IPS DF 4.7 (cell line): ENCODE measurements at regions not wholly inside any gene's neighbourhood (a gene's known extent, or its start where the extent isn't known, plus 50 kb on each side); places are given as distances from the start of the nearest gene placed in this dataset.

Source experiments
- DNase-seq: peaks from one replicate; pipeline ENCODE4 v3.0.0-alpha.2; 2013; ENCODE audit warnings: low spot score; ENCODE audit errors: extremely low read depth

DNA sequence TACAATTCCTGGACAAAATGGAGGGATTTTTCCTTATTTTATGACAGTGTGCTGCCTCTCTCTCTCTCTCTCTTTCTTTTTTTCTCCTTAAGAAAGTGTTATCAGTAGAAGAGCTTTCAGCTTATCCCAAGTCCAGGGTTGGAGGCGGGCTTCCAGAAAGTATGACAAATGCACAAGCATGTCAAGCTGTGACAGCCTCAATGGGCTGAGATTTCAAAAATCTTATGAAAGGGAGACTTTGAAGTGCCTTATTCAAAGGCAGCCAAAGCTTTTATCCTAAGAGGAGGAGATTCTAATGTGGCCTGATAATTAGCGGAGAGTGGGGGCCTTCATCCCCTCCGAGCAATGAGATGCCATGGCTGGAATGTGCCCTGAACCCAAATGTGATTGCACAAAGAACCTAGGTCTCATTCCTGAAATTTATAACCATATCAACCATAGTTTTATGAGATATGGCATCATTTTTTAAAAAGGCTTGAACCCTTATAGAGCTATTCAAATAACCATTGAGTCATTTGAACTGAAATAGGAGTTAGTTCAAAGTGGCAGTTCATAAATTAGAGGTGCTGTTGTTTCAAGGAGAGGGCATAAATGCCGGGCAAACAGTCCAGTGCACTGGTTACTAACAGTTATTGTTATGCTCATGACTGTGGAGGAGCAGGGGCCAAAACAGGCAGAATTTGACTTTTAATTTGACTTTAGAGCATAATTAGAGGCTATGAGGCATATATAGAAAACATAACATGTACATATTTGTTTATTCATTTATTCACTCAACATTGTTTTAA, 261.6 kb upstream of the THRB start:
- DNase-seq: no peak

DNA sequence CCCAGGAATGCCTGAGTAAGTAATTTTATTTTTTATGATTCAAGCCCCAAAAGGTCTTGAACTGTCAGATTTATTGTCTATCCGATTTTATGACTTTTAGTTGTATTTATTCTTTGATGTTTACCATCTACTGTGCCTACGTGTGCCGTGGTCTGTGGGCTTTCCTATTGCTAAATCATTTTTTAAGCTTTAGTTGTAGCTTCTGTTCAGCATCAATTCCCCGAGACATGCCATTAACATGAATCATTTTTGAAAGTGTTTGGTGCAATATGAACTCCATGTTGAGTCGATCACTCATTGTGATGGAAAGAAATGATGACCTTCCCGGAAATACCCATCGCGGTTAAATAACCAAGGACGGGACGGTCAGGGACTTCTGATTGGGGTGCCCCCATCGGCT, 268.7 kb upstream of the THRB start:
- DNase-seq: no peak

DNA sequence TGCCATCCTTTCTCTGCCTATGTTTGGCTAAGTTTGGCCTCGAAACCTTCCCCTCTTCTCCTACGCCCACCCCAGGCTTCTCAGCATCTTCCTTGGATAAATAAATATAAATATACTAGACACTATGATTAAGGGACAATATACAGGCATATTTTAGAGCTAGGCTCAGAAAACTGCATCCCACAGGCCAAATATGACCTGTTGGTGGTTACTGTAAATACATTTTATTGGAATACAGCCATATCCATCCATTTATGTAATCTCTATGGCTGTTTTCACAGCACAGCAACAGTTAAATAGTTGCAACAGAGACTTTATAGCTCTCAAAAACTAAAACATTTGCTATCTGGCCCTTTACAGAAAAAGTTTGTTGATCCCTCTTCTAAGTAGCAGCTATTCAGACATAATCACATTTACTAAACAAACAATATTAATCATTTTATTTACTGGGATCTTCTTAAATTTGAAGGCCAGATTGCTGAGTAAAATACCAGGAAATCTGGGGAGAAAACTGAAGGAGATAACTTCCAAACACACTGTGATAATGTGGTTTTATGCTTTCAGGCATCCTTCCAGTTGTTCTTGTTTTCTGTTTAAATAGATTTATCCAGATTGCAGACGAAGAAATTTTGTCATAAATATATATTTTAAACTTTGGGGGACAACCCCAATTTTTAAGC, 269.7 kb upstream of the THRB start:
- DNase-seq: no peak

DNA sequence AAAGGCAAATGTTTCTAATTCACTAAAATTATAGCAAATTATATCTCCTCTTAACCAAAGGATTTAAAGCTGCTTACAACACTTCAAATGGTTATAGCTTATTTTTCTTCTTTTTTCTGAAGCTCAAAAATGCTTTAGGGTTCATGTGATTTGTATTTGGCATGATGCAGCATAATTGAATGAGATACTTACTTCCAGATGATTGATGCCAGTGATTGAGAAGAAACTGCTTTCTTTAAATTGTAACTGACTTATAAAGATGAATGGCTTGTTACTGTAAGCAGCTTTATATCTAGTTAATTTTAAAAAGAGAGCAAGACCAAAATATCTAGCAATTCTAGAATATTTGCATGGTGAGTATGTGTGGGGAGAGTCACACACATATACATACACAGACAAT, 270.7 kb upstream of the THRB start:
- DNase-seq: no peak

DNA sequence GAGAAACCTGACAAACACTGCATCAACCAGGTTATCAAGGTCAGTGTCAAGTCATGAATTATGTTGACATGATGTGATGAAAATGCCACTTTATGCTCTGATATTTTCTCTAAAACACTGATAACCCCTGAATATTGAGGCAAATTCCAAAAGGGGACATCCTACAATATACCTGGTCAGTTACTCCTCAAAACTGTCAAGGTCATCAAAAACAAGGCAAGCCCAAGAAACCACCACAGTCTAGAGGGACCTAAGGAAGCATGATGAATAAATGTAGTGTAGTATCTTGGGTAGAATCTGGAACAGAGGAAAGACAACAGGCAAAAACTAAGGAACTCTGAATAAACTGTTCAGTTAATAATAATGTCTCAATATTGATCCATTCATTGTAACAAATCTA, 275.3 kb upstream of the THRB start:
- no peak for DNase-seq

DNA sequence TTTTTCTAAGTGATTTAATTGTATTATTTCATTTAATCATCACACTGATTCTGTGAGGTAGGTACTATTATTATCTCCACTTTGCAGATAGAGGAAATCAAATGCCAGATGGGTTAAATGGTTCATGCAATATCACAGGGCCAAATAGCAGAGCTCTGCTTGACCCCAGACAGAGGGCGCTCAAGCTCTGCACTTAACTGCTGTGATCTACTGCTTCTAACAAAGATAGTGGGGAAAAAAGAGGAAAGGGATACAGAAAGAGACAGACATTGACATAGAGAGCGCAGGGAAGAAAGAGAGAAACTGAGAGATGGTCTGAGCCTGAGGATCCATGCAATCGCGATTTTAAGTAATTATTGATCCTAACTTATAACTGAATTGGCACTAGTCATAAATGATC, 279.1 kb upstream of the THRB start:
- DNase-seq: peak; percentile 60

DNA sequence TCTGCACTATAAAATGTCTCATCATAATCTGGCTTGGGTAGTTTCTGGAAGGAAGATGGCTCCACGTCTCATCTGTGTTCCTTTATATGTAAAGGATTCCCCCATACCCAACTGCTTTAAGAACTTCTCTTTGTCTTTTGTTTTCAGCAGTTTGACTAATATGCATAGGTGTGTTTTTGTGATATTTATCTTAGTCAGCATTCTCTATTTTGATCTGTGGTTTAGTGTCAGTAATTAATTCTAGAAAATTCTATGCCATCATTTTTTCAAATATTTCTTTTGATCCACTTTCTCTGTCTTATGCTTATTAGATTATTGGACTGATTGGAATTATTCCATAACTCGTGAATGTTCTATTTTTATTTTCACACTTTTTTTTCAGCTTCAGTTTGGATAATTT, 286.3 kb upstream of the THRB start:
- DNase-seq: no peak

DNA sequence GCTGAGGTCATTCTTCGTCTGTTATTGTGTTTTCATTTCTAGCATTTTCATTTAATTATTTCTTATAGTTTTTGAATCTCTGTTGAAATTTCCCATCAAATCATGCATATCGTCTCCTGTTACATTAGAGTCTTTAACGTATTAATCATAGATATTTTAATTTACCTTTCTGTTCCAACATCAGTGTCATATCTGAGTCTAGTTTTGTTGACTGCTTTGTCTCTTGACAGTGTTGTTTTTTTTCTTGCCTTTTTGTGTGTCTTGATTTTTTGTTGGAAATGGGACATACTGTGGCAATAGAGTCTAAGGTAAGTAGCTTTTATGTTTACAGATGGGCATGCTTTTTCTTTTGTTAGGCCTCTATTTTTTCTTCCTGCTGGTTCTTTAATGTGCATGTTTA, 286.8 kb upstream of the THRB start:
- DNase-seq: no peak

DNA sequence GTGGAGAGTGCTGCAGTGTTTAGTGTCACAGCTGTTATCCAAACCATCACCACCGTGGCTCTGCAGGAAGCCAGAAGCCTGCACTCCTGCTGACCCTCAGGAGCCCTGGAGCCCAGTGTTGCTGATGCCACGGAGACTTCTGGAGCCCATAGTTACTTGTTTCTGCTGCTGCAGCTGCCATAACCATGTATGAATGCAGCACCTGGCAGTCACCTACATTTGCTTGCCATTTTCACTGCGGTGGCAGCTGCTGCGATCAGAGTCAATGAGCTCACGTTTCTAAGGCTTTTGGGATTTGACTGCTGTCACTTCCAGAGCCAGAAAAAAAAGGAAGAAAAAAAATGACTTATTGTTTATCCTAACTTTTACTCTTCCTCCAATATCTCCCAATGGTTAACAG, 299.2 kb upstream of the THRB start:
- DNase-seq: no peak

DNA sequence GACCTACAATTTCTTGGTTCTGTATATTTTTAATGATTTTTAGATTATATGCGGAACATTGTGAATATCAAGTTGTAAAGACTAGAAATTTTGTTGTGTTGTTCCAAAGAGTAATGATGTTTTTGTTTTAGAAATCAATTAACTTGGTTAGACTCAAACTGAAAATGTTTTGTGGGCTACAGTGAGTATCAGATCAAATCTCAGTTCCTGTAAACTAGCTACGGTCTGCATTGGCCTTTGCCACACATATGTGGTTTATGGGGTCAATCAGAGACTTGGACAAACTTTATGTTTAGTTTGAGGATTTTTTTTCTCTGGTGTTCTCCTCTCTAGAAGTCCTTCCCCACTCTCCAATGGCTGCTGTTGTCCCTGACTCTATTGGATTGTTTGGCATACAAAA, 308.0 kb upstream of the THRB start:
- DNase-seq: no peak

DNA sequence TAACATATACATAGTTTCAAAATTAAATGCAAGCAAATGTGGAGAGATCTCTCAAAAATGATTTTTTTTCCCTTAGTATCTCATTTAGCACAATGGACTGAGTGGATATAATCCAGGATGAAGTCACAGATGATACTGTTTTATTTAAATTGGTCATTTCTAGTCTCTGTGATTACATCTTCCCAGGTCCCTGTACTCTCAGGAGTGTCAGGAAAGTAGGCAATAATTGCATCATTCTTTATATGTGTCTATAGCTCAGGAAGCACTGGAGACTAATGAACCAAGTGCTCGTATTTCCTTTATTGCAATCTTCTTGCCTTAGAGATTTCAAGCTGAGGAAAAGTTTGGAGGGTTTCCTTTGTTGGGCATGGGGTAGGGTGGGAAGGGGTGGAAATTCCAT, 309.4 kb upstream of the THRB start:
- DNase-seq: no peak

DNA sequence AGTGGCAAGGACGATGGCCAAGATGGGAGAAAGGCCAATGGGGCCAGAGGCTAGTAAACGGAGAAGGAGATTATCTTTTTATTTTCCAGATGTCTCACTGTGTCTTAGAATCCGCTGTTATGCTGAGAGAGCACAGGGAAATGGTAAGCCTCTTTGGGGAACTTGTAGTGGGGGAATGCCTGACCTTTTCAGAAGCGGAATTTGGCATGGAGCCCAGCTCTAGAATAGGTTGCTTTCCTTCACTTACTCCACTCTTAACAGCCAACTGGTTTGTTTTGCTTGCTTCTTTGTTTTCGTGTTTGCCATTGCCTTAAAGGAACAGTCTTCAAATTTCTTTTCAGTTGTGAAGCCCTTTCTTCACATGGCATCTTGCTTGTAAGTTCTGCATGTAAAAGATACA, 316.2 kb upstream of the THRB start:
- no peak for DNase-seq

DNA sequence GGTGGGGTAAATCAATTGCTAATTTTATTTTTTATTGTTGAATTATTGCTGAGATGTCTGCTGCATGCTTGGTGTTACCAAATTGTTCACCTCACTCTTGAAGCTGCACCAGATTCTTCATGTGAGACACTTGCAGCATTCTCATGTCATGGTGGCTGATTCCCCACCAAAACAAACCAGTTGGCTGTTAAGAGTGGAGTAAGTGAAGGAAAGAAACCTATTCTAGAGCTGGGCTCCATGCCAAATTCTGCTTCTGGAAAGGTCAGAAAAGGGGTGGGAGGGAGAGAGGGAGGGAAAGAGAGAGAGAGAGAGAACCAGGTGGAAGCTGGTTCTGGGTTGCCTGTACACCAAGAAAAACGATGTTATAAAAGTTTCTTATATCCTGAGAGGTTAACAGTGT, 317.5 kb upstream of the THRB start:
- no peak for DNase-seq

DNA sequence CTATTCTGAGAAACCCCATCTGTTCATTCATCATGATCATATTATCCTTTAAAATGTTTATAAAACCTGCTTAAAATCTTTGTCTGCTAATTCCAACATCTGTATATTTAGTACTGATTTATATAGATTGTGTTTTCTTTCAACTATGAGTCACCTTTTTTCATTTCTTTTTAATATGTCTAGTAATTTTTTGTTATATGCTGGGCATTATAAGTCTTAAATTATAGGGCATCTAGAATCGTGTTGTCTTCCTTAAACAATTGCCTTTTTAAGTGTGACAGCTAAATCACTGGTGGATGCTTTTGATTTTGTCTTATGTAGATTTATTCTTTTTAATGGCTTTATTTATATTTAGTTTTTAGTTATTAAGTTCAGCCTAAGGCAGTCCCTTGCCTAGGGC, 323.4 kb upstream of the THRB start:
- DNase-seq: no peak

DNA sequence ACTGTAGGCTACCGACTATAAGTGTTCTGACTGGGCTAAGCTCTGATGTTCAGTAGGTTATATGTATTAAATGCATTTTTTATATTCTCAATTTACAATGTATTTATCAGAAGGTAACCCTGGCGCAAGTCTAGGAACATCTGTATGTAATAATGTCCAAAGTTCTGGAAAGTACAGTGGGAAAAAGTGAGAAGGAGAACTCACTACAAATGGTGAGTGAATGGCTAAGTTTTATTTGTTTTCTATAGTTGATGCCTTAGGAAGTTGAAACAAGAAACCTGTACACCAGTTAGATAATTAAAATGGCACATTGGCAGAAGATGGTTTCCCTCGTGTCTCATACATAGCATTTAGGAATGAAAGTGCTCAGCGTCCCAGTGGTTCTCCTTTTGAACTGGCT, 333.4 kb upstream of the THRB start:
- DNase-seq: no peak

DNA sequence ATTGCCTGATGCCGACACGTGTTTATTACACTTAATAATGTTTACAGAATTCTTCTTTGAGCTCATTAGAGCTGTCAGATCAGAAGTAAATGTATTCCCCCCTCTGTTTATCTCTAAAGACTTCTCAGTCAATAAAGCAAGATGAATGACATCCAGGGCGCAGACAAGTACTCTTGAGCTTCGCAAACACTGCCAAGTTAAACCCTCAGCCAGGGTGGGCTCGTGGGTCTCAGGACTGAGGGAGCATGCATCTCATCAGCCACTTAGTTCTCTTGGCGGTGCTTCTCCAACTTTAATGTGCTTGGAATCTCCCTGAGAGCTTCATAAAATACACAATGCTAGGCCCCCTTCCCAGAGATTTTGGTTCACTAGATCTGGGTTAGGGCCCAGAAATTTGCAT, 333.9 kb upstream of the THRB start:
- no peak for DNase-seq

DNA sequence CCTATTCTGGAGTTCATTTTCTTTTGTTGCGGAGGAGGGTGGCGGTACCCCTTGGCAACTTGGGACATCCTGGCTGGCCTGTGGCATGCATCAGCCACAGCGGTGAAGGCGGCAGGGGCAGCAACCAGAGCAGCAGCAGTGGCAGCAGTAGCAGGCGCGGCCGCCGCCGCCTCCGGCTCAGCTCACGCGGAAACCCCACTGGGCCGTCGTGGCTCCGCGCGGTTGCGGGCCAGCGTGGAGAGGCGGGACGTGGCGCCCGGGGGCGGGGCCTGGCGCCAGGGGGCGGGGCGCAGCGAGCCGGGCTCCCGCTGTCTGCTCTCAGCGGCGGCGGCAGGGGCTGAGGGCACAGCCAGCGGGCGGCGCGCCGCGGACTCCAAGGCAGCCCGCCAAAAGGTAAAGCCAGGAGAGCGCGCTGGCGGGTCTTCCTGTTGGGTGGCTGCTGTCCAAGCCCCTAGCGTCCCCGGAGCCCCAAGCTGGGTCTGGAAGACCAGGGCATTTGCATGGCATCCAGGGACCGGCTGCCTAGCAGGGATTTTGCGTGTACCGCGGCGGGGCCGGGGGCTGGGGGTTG, 334.4 kb upstream of the THRB start:
- no peak for DNase-seq

DNA sequence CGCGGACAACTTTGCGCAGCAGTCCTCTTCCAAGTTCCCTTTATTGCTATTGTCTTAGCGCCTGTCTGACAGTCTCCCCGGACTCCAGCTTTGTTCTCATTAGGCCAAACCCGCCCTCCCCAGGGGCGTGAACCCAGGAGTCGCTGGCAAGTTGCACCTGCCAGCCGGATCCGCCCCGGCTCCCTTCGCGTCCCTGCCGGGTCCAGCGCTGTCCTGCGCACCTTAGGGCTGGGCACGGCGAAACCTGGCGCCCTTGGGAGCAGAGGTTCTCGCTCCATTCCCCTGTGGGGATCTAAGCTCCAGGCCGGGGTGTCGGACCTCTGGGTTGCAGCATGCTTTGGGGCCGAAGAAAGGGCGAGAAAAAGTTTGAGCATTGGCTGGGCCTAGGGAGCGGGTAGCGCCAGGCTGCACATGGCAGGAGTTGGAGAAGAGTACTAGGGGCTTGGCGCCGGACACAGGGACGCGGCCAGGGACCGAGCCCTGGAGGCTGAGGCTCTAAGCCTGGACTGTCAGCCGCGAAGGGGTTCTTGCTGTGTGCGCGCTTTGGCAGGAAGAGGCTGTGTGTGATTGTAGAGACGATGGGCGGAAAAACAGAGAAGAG, 335.1 kb upstream of the THRB start:
- no peak for DNase-seq

DNA sequence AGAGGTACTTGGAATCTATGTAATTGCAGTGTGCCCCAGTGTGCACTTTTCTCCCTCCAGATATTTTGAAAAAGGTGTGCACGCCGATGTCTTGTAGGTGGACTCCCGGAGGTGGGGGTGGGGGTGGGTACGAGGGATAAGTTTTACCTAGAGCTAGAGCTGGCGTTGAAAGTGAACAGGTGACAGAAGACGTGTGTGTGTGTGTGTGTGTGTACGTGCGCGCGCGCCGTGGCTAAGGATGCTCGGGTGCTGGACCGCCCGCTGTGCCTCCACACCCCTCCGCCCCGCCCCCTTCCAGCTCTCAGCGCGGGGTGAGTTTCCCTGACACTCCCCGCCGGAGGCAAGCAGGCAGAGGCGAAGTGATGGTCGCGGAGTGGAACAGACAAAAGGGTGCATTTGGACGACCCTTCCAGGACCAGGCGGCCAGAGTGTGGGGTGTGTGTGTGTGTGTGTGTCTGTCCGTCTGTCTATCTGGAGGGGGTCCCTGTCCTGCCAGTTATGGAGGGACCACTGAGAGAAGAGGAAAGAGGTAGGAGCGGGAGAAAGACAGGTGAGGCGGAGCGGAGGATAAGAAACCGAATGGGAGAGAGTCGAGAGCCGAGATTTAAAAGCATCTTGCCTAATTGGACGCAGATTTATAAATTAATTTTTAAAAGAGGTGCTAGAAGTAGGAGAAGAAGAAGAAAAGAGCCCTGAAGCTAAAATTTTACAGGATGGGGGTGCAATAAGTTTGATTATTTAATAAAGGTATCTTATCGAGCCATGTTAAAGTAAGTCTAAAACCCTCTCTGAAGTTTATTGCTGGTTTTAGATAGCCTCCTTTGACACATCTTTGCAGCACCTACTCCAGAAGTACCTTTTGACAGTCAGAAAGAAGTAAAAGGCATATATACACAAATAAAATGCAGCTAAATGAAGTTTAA, 335.8 kb upstream of the THRB start:
- DNase-seq: no peak

DNA sequence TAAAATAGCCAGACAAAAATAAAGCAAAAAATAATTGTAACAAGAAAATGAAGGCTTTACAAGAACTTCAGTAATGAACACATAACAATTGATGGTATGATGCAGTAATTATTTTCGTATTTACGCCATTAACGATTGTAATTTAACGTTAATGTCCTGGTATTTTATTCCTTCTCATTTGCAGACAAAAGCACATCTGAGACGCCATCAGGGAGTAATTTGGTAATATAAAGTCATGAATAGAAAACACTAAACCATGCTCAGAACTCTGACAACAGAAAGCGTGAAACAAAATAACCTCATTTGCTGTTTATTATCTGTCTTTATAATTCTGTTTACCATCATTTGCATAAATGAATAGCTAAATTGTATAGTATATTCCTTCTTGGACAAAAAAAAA, 336.6 kb upstream of the THRB start:
- no peak for DNase-seq

DNA sequence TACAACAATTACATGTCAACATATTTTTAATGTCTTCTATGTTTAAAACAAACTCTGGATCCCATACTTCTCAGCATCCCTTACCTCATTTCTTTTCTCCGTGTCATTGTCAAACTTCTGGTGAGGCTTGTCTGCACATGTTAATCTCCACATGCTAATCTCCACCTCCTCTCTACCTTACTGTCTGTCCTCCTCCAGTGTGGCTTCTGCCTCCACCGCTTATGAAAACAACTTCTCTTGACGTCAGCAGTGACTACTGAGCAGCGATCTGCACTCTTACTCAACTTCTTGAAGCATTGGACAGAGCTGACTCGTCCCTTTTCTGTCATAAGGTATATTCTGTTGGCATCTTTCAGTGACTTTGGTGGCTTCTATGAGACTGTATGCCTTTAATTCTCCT, 338.2 kb upstream of the THRB start:
- DNase-seq: no peak

DNA sequence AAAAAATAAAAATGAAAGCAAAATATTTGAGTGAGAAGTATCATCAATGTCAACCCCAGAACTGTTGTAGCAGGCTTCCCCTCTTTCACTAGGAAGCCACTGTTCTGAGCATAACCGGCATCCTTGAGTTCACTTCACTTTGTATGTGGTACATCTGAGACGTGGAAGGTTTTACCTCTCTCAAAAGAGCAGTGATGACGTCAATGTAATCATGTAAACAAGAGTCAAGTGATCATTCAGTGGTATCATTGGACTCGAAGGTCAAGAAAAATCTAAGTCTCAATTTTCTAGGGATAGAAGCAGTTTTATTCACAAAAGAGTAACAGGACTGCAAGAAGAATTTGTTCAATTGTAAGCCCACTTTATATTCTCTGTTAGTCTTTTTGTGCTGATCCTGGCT, 339.8 kb upstream of the THRB start:
- no peak for DNase-seq
